B cell (primary cell): ENCODE measurements at regions not wholly inside any gene's neighbourhood (a gene's known extent, or its start where the extent isn't known, plus 50 kb on each side); places are given as distances from the start of the nearest gene placed in this dataset.

ENCODE experiments used
- ATAC-seq: fragments of 200-7000 bp; cut with Tn5 transposase; one replicate; pipeline ENCODE4 v1.10.0; 2021; ENCODE audit warnings: low read depth, mild to moderate bottlenecking, moderate number of reproducible peaks, moderate library complexity
- CTCF ChIA-PET: fragments of 350-600 bp; sonication (Branson Sonifier 250); formaldehyde crosslinking; loops from one replicate; lab custom pipeline; 2021; ENCODE audit warnings: antibody characterized with exemption, inconsistent platforms; lab: Charles Lee
- POLR2A ChIA-PET: fragments of 350-600 bp; sonication (Branson Sonifier 250); formaldehyde crosslinking; loops from one replicate; lab custom pipeline; 2021; ENCODE audit warnings: antibody characterized with exemption; lab: Charles Lee
- DNase-seq: peaks from one replicate; pipeline ENCODE4 v3.0.0; 2013
- H2AFZ ChIP-seq: 2 replicates; pipeline ENCODE4 v1.6.1; 2012; ENCODE audit warnings: mild to moderate bottlenecking, low read depth, low read length; ENCODE audit not compliant: insufficient read depth, poor library complexity, severe bottlenecking
- H3K27ac ChIP-seq, 2 donors: 1 replicate in 1 of 2; 2 replicates in 1 of 2; pipeline ENCODE4 v1.5.1; 2012 to 2013; ENCODE audit warnings: low read length in 2 of 2, mild to moderate bottlenecking in 2 of 2, moderate library complexity in 1 of 2
- H3K27me3 ChIP-seq, 4 experiments: fragments of 200-600 bp in 1 of 4; sonication (generic) in 1 of 4; replicated peaks in 1 of 4; 1 replicate in 2 of 4; 2 replicates in 2 of 4; pipeline versions ENCODE4 v1.6.1 to v1.7.0; 2013 to 2016; ENCODE audit warnings: low read length in 3 of 4, mild to moderate bottlenecking in 2 of 4, mixed read lengths in 1 of 4, moderate library complexity in 1 of 4; ENCODE audit not compliant: insufficient read depth in 4 of 4, control insufficient read depth in 3 of 4; ENCODE audit errors: control extremely low read depth in 1 of 4
- H3K36me3 ChIP-seq, 2 experiments: replicated peaks in 1 of 2; 1 replicate in 1 of 2; 2 replicates in 1 of 2; pipeline versions ENCODE4 v1.6.1 to v1.7.1; 2013; ENCODE audit warnings: low read length in 1 of 2; ENCODE audit not compliant: insufficient read depth in 2 of 2, control insufficient read depth in 1 of 2; ENCODE audit errors: control extremely low read depth in 1 of 2, extremely low read depth in 1 of 2
- H3K4me1 ChIP-seq, 2 donors: fragments of 200-600 bp in 1 of 2; sonication (generic) in 1 of 2; 1 replicate in 1 of 2; 2 replicates in 1 of 2; pipeline versions ENCODE4 v1.5.1 to v1.6.1; 2013 to 2017; ENCODE audit warnings: low read length in 2 of 2; ENCODE audit not compliant: control insufficient read depth in 2 of 2, insufficient read depth in 2 of 2
- H3K4me2 ChIP-seq: replicated peaks from 2 replicates; pipeline ENCODE3; 2012; ENCODE audit warnings: mild to moderate bottlenecking, low read depth, low read length; ENCODE audit not compliant: poor library complexity, severe bottlenecking
- H3K4me3 ChIP-seq, 5 experiments: fragments of 200-600 bp in 1 of 5; sonication (generic) in 1 of 5; 1 replicate in 3 of 5; 2 replicates in 2 of 5; pipeline versions ENCODE4 v1.5.1 to v1.7.0; 2011 to 2016; ENCODE audit warnings: low read length in 4 of 5, mild to moderate bottlenecking in 4 of 5, low read depth in 2 of 5, control low read depth in 1 of 5, moderate library complexity in 1 of 5; ENCODE audit not compliant: insufficient read depth in 1 of 5; ENCODE audit errors: control extremely low read depth in 1 of 5, extremely low read depth in 1 of 5
- H3K79me2 ChIP-seq: fragments of 200-600 bp; sonication (generic); one replicate; pipeline ENCODE4 v1.6.0; 2016; ENCODE audit warnings: low read length; ENCODE audit not compliant: control insufficient read depth, insufficient read depth
- H3K9ac ChIP-seq: fragments of 200-600 bp; sonication (generic); 2 replicates; pipeline ENCODE4 v1.6.1; 2017; ENCODE audit warnings: mild to moderate bottlenecking, low read length, moderate library complexity
- H3K9me3 ChIP-seq, 3 donors: one replicate each; pipeline versions ENCODE4 v1.6.1 to v1.7.1; 2013; ENCODE audit warnings: low read length in 2 of 3; ENCODE audit not compliant: control insufficient read depth in 2 of 3, insufficient read depth in 1 of 3; ENCODE audit errors: control extremely low read depth in 1 of 3
- H4K20me1 ChIP-seq: 2 replicates; pipeline ENCODE4 v1.6.0; 2012; ENCODE audit warnings: mild to moderate bottlenecking, low read length; ENCODE audit not compliant: insufficient read depth, control insufficient read depth, poor library complexity, severe bottlenecking
- H3K27ac Mint-ChIP-seq: one replicate; pipeline ENCODE4 v1.8.0; 2021; ENCODE audit warnings: mixed read lengths
- H3K27me3 Mint-ChIP-seq: one replicate; pipeline ENCODE4 v1.8.0; 2021; ENCODE audit warnings: mixed read lengths
- H3K4me1 Mint-ChIP-seq: one replicate; pipeline ENCODE4 v1.8.0; 2021; ENCODE audit warnings: mixed read lengths
- H3K4me3 Mint-ChIP-seq: one replicate; pipeline ENCODE4 v1.8.0; 2021; ENCODE audit warnings: mixed read lengths
- H3K9me3 Mint-ChIP-seq: one replicate; pipeline ENCODE4 v1.8.0; 2022; ENCODE audit warnings: mixed read lengths; ENCODE audit not compliant: insufficient read depth
- EZH2 ChIP-seq: IDR thresholded peaks from 2 replicates; pipeline ENCODE4 v1.6.1; 2012; ENCODE audit warnings: borderline replicate concordance, low read depth, mild to moderate bottlenecking, moderate library complexity, low read length; ENCODE audit not compliant: insufficient read depth, poor library complexity, severe bottlenecking
- WGBS: methylation state at CpG from one replicate; pipeline ENCODE4 v1.1.5; 2013; ENCODE audit warnings: missing lambda C conversion rate; ENCODE audit not compliant: insufficient coverage; 5-methylcytosine and 5-hydroxymethylcytosine counted together
- intact Hi-C: fragments of 100-400 bp; cut with micrococcal nuclease; formaldehyde crosslinking; loops from one replicate; pipeline ENCODE4 v1.10.0; 2022
- TF ChIP-seq, protein P1 (sequence below): fragments of 200-600 bp; IDR thresholded peaks from one replicate; pipeline ENCODE4 v1.8.0; 2022; ENCODE audit warnings: antibody characterized with exemption, mild to moderate bottlenecking

DNA sequence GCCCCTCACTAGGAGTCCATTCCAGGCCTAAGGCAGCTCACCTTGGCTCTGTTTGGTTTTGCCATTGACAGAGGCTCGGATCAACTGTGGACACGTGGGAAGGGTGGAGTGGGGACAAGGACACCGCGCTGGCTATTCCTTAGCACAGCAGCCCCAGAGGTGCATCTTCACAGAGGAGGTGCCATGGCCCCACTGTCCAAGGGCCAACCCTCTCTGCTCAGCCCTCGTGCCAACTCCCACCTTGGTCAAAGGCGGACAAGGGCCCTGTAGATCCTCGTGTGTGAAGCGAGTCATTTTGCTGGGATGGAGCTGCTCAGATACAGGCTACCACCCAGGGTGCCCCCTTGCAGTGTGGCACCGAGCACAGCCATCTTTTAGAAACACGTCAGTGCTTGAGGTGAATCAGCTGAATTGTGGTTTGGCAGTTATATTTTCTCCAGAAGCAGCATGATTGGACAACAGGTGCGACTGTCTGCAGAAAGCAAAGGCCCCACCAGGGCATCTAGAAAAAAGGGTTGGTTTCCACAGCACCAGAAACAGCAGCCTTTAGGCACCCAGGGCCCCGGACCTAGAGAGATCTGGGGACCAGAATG lies 192.1 kb upstream of the GPR12 start:
- Mint-ChIP-seq H3K27ac (no peak overlapping the region), H3K4me1 (no peaks in the 10 kb centered on the region), H3K4me3 (no peak overlapping the region), H3K9me3 (no peaks in the 10 kb centered on the region), H3K27me3 (peaks cover 9% of the 10 kb centered on the region)
- Histone ChIP-seq H4K20me1 (no peaks in the 10 kb centered on the region), H3K9me3 (no peaks in the 10 kb centered on the region), H2AFZ (no peak overlapping the region), H3K27ac (no peak overlapping the region), H3K79me2 (no peaks in the 10 kb centered on the region), H3K4me3 (no peak overlapping the region), H3K4me1 (no peaks in the 10 kb centered on the region), H3K9ac (no peak overlapping the region), H3K4me2 (no peak overlapping the region), H3K36me3 (no peaks in the 10 kb centered on the region), H3K27me3 (peaks cover 0 to 2% (median 0%) of the 10 kb centered on the region in 4 experiments)
- DNase-seq (no peak), ATAC-seq (no peak)
- 69% methylated on average over 12 of the region's 12 CpGs for WGBS
- intact Hi-C loops, result no loop called here
- TF ChIP-seq, protein P1, sequence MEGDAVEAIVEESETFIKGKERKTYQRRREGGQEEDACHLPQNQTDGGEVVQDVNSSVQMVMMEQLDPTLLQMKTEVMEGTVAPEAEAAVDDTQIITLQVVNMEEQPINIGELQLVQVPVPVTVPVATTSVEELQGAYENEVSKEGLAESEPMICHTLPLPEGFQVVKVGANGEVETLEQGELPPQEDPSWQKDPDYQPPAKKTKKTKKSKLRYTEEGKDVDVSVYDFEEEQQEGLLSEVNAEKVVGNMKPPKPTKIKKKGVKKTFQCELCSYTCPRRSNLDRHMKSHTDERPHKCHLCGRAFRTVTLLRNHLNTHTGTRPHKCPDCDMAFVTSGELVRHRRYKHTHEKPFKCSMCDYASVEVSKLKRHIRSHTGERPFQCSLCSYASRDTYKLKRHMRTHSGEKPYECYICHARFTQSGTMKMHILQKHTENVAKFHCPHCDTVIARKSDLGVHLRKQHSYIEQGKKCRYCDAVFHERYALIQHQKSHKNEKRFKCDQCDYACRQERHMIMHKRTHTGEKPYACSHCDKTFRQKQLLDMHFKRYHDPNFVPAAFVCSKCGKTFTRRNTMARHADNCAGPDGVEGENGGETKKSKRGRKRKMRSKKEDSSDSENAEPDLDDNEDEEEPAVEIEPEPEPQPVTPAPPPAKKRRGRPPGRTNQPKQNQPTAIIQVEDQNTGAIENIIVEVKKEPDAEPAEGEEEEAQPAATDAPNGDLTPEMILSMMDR, result no peak
- no peak for TF ChIP-seq EZH2
- ChIA-PET POLR2A (no interaction called here), CTCF (interaction anchor here (1.4 kb wide), 1 partner anchor 409 kb away, joined by 3 read pairs; no protein-coding TSS in a partner anchor)

DNA sequence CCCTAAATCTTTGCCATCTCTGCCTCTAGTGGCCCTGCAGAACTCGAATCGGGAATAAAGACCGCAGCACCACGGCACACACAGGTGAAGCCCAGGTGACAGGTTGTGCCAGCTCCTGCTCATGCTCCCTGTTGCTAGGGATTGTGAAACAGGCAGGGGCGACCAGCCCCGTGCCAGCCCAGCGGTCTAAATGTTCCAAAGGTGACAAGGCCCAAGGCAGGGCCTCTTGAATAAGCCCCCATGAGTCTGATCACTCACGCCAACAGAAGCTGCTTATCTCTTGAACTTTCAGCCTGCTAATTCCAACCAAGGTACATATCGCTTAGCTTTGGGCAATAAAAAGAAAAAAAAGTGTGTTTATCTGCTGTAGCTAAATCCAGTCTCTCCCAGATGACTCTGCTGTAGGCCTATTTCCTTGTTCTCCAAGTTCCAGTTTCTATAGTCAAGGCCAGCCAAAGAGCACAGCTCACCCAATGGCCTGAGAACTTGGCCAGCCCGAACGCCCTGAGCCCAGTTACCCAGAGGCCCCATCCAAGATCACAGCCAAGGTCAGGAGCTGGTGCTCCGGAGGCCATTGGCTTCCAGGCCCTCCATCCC lies 191.1 kb upstream of the GPR12 start:
- Histone ChIP-seq H3K4me2 (no peak overlapping the region), H3K27ac (no peak overlapping the region), H3K4me3 (no peak overlapping the region), H3K27me3 (peaks cover 0 to 2% (median 0%) of the 10 kb centered on the region in 4 experiments), H4K20me1 (no peaks in the 10 kb centered on the region), H3K4me1 (no peaks in the 10 kb centered on the region), H2AFZ (no peak overlapping the region), H3K79me2 (no peaks in the 10 kb centered on the region), H3K9me3 (no peaks in the 10 kb centered on the region), H3K9ac (no peak overlapping the region), H3K36me3 (no peaks in the 10 kb centered on the region)
- H3K4me1 Mint-ChIP-seq, result no peaks in the 10 kb centered on the region
- TF ChIP-seq, protein P1, result no peak
- POLR2A ChIA-PET, result no interaction called here
- DNase-seq, result no peak
- no peak overlapping the region for H3K27ac Mint-ChIP-seq
- WGBS, result 95% methylated on average over 8 of the region's 12 CpGs
- H3K9me3 Mint-ChIP-seq, result no peaks in the 10 kb centered on the region
- CTCF ChIA-PET, result interaction anchor here (1.2 to 1.4 kb wide), 2 partner anchors 410 to 1032 kb away, joined by 3 read pairs; no protein-coding TSS in a partner anchor
- ATAC-seq, result no peak
- H3K27me3 Mint-ChIP-seq, result peaks cover 6% of the 10 kb centered on the region
- intact Hi-C loops, result no loop called here
- H3K4me3 Mint-ChIP-seq, result no peak overlapping the region
